Activated CD4-positive, alpha-beta T cell treated with anti-CD3 and anti-CD28 coated beads, Interleukin-2, amount 50 U/mL, for 1 hour (primary cell): ENCODE measurements at regions not wholly inside any gene's neighbourhood (a gene's known extent, or its start where the extent isn't known, plus 50 kb on each side); places are given as distances from the start of the nearest gene placed in this dataset.
"Not testable (repeated sequence)": the region's sequence is repeated elsewhere in the genome, so short reads cannot be mapped to it uniquely, and the experiment has no call there.

Experiments
- DNase-seq: peaks from one replicate; pipeline ENCODE4 v3.0.0-alpha.2; 2020

GRCh38 chr10:28967031-28967430 lies 289.7 kb downstream of the BAMBI start:
- no peak for DNase-seq

DNA sequence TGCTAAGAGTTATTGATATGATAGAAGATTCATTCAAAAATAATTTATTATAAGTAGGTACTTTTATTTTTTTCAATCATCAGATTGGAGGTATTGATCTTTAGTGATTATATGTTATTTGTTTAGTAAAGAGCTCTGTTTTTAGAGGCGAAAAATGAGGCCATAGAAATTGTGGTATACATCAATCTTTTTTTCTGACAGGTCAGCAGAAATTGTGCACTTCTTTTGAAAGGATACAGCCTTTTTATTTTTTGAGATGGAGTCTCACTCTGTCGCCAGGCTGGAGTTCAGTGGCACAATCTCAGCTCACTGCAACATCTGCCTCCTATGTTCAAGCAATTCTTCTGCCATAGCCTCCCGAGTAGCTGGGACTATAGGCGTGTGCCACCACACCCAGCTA lies 292.1 kb downstream of the BAMBI start:
- DNase-seq: no peak

GRCh38 chr10:28970231-28970630 lies 292.9 kb downstream of the BAMBI start:
- DNase-seq: no peak

GRCh38 chr10:28971255-28971654 lies 293.9 kb downstream of the BAMBI start:
- no peak for DNase-seq

- no peak for DNase-seq
Measured at GRCh38 chr10:28971764-28972163, 294.4 kb downstream of the BAMBI start.

GRCh38 chr10:28973309-28973972 lies 296.1 kb downstream of the BAMBI start:
- no peak for DNase-seq

DNA sequence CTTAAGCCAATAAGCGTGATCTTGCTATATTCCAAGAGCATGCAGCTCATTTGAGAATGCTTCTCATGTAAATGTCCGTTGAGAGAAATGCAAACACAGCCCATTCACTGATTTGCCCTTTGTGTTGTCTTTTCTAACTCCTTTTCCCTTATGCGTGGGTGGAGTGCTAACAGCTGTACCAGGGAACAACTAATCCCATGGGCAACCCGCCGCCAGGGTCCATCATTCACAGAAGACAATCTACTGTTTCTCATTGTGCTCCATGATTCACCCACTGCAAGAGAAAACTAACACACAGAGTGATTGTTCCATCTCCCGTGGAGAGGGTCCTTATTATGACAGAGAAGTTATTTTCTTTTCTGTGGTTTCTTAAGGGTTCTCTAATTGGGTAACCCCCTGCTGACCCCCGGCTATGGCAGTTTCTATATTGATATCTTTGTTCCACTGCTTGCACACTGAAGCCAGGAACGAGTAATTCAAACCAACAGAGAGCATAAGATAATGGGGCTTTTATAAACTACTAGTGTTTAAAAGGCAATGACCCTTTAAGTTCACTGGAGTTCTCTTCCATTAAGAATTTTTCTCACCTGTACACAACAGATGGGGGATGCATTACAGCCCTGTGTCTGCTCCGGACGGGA lies 298.7 kb downstream of the BAMBI start:
- DNase-seq: no peak

GRCh38 chr10:28977518-28977917 lies 300.2 kb downstream of the BAMBI start:
- no peak for DNase-seq

GRCh38 chr10:28980264-28980663 lies 302.9 kb downstream of the BAMBI start:
- no peak for DNase-seq

DNA sequence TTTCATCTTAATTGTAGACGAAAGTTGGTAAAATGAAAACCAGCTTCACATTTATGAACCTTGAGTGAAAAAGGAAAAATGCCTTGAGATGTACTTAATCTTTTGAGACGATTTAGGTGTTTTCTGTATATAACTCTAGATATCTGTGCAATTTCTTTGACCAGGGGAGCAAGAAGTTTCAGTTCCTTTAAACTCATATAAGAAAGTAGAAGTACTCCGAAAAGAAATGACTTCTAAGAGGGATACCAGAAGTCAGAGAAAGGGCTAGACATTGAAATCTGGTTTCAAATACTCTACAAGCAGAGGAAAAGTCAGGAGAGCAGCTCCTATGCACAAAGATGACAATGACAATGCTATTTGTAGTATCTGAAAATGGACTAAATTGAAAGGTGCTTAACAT lies 303.7 kb downstream of the BAMBI start:
- no peak for DNase-seq

- DNase-seq: no peak
Measured at GRCh38 chr10:28982974-28983373, 305.7 kb downstream of the BAMBI start.

DNA sequence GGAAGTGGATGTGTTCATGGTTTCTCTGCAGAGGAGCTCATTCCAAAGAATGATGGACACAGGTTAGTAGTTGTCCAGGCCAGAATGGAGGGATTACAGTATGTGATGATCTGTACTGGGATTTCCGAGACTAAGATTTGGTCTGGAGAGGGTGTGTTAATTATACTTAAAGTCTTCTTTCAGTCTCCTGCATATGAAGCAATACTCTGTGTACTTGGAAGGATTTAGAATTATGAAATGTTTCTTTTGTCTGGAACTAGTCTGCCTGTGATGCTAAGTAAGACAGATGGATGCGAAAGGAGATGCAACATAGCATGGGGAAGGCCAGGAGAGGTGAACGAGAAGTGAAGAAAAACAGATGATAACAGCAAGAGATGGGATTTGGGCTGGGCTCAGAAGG lies 305.1 kb upstream of the LYZL1 start:
- no peak for DNase-seq

DNA sequence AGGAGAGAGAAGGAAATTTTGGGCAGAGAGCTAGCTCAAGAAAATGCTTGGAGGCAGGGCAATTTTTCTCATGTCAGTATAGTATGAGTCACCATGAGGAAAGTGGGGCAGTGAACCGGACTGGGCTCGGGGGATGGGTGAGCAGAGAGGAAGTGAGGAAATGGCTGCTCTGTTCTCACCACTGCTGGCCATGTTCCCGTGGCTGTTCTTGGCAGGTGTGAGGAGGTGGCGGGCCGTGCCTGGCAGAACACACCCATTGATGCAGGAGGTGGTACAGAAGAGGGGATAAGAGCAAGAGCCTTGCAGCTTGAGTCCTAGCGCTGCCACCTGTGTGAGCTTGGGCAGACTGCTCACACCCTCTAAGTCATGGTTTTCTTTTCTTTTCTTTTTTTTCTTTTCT lies 304.4 kb upstream of the LYZL1 start:
- DNase-seq: no peak

DNA sequence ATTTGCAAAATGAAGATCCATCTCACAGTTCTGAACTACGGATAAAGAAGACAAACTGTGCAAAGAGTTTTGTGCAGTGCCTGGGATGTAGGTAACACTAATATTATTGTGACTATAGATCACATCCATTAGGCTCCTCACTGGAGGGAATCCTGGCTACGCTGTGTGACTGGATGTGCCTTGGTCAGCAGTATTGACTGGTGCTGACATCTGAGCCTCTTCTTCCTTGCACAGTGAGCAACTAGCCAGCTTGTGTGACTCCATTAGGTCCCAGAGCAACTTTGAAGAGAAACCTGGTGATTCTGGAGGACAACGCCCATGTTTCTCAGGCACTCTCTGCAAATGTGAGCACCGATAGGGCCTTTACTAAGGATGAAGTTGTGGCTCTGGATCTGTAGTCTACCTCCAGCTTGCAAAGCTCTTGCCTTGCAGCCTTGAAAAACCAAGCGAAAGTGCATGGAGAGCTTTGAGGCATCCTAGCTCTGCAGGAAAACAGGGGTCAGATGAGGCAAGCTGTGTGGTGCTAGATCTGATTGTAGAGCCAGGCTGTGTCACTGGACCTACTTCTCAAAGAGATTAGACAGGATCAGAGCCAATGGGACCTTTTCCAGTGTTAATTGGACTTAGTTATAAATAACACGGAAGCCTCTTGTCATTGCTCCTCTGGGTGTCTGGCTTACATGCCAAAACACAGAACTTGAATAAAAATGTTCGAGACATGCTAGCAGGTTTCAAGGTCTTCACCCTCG lies 303.6 kb upstream of the LYZL1 start:
- no peak for DNase-seq

DNA sequence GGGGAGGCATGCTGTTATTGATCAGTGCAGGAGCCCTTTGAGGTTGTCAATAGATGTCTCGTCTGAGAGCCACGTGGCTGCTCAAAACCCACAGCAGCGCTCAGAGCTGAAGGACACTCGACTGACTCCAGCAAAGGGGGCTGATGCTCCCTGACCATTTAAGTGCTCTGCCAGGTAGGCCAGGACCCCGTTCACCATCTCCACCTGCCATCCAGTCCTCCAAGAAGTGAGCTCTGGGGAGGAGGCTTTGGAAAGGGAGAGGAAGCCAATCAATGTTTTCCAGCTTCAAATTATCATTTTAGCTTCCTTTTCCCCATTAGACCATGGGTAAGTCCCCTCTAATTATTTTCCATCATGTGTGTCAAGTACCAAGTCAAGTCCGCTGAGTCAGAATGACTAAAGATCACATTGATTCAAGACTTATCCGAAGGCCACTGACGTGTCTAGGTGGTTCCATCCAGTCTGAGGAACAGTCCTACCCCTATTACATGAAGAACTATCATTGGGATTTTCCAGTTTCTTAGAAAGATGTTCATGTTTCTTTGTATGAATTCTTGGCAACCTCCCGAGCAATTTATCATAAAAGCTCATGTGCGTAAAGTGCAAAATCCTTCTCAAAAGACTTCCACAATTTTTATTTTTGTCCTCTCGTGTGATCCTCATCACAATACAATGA lies 302.6 kb upstream of the LYZL1 start:
- DNase-seq: no peak

GRCh38 chr10:28986856-28987255 lies 302.0 kb upstream of the LYZL1 start:
- no peak for DNase-seq

DNA sequence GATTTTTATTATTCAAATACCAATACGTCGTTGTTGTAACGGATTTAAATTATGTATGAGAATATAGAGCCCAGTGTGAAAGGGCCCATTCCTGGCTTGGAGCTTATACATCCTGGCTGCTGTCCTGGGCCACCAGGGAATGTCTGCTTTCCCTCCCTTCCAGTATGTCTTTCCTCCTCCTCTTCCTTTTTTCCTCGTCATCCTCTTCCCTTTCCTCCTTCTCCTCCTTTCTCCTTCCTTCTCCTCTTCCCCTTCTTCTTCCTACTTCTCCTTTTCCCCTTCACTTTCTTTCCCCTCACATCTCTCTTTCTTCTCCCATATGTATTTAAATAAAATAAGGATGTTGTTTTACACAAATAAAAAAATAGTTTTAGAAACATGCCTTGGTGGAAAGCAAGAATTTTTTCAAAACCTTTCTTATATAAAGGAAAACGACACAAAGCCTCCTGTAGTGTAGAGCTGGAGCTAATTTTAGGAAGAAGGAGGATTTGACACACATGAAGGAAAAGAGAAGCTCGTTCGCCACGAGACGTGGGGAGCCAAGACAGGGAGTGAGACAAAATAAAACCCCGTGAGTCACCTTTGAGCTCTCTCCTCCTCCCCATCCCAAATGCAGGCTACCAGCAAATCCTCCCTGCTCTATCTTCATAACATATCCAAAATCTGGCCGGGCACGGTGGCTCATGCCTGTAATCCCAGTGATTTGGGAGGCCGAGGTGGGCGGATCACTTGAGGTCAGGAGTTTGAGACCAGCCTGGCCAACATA lies 301.1 kb upstream of the LYZL1 start:
- DNase-seq: no peak

GRCh38 chr10:28988980-28989379 lies 299.9 kb upstream of the LYZL1 start:
- no peak for DNase-seq

DNA sequence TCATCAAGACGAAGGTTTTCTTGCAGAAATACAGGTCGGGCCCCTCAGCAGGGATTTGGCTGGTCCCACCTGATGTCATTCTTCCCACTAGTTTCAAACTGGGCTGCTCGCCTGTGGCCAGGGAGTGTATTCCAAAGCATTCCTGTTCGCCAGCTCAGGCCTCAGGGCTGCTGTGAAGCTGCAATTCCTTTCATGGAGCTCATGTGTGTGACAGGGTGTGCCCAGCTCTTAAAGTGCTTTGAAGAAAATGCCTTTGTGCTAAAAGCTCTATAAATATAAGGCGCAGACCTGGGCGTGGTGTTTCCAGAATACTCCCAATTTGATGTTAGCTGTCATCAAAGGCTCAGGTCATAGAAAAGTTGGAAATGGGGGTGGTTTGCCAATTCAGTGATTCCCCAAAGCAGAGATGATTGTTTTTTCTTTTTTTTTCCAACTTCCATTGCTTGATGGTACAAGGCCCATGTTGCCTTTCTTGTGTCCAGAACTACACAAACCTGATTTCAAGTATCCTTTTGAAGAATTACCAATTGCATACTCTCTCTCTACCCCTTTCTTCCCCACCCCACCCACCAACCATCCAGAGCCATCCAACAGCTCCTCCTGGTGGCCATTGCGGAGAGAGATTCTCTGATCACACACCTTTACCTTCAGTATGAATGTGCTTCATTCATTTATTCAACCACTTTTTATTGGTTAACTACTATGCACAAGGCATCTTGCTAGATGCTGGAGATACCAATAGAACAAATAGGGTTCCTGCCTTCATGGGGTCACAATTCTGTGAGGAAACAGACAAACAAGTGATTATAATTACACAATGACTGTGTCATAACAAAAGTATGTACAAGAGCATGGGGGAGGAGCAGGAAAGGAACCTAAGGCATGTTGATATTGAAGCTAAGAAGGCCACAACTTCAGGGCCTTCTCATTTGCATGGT lies 297.3 kb upstream of the LYZL1 start:
- peak; percentile 22 for DNase-seq

DNA sequence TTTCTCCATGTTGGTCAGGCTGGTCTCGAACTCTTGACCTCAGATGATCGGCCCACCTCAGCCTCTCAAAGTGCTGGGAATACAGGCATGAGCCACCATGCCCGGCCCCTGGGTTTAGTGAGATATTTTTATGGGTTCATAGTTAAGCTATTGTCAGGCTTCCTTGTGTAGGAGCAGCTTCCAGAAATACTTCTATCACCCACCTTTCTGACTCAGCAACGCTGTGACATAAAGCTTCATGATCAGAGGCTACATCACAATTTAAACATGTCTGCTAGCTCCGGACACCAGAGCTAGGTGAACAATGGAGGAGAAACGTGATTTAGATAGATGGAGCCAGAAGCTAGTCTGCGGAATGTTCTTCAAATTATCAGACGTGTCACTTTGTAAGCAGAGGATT lies 295.8 kb upstream of the LYZL1 start:
- no peak for DNase-seq

- no peak for DNase-seq
Measured at GRCh38 chr10:28993861-28994260, 295.0 kb upstream of the LYZL1 start.

DNA sequence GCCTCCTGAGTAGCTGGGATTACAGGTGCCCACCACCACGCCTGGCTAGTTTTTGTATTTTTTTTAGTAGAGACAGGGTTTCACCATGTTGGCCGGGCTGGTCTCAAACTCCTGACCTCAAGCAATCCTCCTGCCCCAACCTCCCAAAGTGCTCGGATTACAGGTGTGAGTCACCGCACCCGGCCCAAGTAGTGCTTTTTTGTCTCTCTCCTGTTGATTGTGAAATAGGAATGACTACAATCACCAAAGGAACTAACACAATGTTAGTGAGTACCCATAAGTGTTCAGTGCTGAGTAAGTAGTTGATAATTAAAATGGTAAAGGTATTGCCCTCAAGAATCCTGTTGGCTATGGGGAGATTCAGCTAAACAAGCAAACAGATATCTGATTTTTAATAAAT lies 294.1 kb upstream of the LYZL1 start:
- DNase-seq: not testable (repeated sequence)
